AG04449 (cell line): ENCODE measurements at regions not wholly inside any gene's neighbourhood (a gene's known extent, or its start where the extent isn't known, plus 50 kb on each side); places are given as distances from the start of the nearest gene placed in this dataset.

Experiments
- CTCF ChIA-PET: fragments of 350-600 bp; formaldehyde crosslinking; extraction: SDS; loops from one replicate; lab custom pipeline; 2021; ENCODE audit warnings: antibody characterized with exemption; lab: Yijun Ruan, JAX
- POLR2A ChIA-PET: fragments of 400-600, 350-600 bp; formaldehyde crosslinking; extraction: SDS; loops from one replicate; lab custom pipeline; 2020; ENCODE audit warnings: antibody characterized with exemption, inconsistent platforms; lab: Yijun Ruan, JAX
- DNase-seq: peaks from one replicate; pipeline ENCODE4 v3.0.0-alpha.2; 2010; ENCODE audit warnings: low read depth, low spot score
- H3K4me3 ChIP-seq: 2 replicates; pipeline ENCODE4 v1.5.1; 2011; ENCODE audit warnings: low read depth, mild to moderate bottlenecking, control low read depth, low read length
- TF ChIP-seq, protein P1 (sequence below): IDR thresholded peaks from one replicate; pipeline ENCODE4 v1.5.1; 2011; ENCODE audit warnings: mild to moderate bottlenecking, moderate library complexity, low read length, control low read depth, inconsistent platforms; ENCODE audit not compliant: insufficient read depth; ENCODE audit errors: missing control alignments

DNA sequence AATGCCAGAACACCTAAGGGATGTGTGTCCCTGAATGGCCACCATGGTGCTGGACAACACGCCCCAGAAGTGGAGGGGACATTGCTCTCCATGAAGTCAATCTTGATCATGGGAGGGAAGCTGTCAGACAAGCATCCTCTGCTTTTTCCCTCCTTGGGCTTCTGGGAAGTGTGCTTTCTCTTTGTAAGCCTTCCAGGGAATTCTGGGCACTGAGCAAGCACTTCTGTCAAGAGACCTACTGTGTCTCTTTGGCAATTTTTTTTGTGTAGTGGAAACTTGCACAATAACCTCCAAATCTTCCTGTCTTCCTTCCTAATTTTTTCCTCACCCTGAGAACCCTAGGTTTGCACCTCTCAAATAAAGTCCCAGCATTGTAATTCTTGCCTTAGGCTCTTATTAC, 132.0 kb downstream of the SEC61B start:
- POLR2A ChIA-PET = no interaction called here
- DNase-seq = no peak
- CTCF ChIA-PET = no interaction called here
- TF ChIP-seq, protein P1, sequence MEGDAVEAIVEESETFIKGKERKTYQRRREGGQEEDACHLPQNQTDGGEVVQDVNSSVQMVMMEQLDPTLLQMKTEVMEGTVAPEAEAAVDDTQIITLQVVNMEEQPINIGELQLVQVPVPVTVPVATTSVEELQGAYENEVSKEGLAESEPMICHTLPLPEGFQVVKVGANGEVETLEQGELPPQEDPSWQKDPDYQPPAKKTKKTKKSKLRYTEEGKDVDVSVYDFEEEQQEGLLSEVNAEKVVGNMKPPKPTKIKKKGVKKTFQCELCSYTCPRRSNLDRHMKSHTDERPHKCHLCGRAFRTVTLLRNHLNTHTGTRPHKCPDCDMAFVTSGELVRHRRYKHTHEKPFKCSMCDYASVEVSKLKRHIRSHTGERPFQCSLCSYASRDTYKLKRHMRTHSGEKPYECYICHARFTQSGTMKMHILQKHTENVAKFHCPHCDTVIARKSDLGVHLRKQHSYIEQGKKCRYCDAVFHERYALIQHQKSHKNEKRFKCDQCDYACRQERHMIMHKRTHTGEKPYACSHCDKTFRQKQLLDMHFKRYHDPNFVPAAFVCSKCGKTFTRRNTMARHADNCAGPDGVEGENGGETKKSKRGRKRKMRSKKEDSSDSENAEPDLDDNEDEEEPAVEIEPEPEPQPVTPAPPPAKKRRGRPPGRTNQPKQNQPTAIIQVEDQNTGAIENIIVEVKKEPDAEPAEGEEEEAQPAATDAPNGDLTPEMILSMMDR = no peak
- H3K4me3 ChIP-seq = no peak overlapping the region

DNA sequence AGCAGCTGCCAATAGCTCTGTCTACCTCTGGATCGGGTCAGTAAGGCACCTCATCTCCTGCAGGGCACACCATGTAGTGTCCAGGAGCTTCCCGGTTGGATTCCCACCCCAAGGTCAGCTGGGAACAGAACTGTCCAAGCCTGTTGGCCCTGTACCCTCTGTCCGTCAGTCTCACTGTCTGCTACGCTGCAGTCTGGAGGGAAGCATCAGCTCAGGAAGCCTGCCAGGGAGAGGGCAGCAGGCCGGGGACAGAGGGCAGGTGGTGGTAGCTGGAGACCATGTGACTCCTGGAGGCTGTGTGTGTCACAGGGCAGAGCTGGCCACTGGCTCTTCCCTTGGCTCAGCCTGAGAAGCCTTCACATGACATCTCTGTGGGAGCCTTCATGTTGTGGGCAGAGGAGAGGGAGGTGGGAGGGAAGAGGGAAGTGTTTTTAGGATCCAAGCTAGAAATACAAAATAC, 134.5 kb downstream of the SEC61B start:
- DNase-seq = no peak
- CTCF ChIA-PET = interaction anchor here (0.9 kb wide), 1 partner anchor 1244 kb away, joined by 3 read pairs; no protein-coding TSS in a partner anchor
- TF ChIP-seq, protein P1 = no peak
- POLR2A ChIA-PET = no interaction called here
- no peak overlapping the region for H3K4me3 ChIP-seq

DNA sequence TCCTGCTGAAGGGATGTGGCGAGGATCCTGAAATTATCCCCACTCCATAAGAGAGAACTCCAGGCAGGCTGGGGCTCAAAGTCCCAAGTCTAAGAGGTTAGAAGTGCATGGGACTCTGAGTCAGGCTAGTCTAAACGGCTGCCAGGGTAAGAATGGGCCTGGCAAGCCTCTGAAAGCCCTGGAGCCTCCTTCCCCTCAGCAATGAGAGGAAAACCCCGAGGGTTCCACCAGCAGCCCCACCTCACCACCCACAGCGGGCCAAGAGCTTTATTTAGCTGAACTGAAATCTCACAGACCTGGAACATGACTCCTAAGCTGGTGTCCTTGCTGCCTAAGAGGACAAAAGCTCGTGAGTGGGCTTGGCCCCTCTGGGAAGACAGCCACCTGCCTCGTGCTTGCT, 135.5 kb downstream of the SEC61B start:
- CTCF ChIA-PET = no interaction called here
- TF ChIP-seq, protein P1 = no peak
- DNase-seq = no peak
- POLR2A ChIA-PET = no interaction called here
- H3K4me3 ChIP-seq = no peak overlapping the region

DNA sequence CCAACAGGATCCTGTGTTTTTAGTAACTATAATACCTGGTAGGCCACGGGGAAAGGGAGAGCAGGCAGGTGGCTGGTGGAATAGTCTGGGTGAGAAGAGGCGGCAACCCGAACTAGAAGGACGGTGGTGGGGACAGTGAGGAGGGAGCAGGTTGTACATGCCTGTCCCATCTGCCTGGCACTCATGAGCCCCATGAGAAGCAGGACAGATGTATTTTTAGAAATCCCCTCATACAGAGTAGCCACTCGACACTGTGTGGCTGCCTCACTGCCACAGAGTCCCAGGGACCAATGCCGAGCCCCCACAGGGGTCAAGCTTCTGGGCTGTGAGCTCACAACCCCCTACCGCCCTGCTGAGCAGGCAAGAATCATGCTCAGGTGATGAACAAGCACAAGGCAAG, 136.6 kb downstream of the SEC61B start:
- no peak for DNase-seq
- TF ChIP-seq, protein P1 = no peak
- CTCF ChIA-PET = no interaction called here
- H3K4me3 ChIP-seq = no peak overlapping the region
- POLR2A ChIA-PET = no interaction called here

DNA sequence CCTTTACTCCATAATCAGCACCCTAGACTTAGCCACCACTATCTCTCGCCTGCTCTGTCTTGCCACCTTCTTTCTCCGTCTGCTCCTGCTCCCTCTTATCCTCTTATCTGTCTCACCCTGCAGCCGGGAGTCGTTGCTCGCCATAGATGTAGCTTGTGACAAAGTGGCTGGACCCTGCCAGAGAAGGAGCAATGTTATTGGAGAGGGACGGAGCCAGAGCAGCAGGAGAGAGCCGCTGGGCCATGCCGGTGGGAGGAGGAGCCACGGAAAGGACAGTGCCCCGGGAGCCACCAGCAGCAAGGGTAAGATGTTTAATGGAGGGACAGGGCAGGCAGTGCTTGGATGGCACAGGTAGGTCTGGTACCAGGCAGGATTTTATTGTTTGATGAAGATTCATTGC, 137.3 kb downstream of the SEC61B start:
- ChIA-PET POLR2A (no interaction called here), CTCF (no interaction called here)

DNA sequence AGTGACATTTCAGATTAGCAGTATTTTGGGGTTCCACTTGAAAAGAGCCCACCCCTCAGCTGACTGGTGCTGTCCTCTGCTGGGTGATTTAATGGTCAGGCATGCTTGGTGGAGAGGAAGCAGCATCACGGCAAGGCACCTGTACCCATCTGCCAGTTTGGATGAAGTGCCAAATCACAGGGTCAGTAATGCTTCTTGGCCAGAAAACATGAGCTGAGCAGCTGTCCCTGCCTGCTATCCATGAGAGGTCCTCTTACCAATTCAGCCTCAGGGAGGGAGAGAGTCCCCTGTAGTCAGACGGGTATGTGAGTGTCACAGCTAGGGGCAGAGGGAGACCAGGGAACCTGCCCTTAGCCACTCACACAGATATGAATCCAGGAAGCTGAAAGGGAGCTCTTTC, 137.9 kb downstream of the SEC61B start:
- TF ChIP-seq, protein P1 = no peak
- no peak for DNase-seq
- no peak overlapping the region for H3K4me3 ChIP-seq
- CTCF ChIA-PET = no interaction called here
- POLR2A ChIA-PET = no interaction called here

More for the DNA sequence above, 137.3 kb downstream of the SEC61B start:
- TF ChIP-seq, protein P1 = no peak
- H3K4me3 ChIP-seq = no peak overlapping the region
- DNase-seq = no peak
